ENCODE measurements at regions not wholly inside any gene's neighbourhood (a gene's known extent, or its start where the extent isn't known, plus 50 kb on each side); places are given as distances from the start of the nearest gene placed in this dataset.

DNA sequence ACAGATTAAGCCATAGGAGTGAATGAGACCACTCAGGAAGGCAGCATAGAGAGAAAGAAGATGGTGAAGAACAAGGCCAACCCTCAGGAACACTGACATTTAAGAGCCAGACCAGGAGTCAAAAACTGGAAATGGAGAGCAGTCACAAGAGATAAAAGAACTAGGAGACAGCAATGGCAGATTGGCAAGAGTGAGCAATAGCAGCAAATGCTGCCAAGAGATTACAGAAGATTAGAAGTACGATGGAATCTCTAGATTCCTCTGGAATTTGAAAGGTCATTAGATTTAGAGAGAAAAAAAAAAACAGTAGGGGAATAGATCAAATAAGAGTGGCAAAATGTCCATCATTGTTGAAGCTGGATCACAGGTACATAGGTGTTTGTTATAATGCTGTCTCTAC lies 73.4 kb upstream of the SLC44A1 start:
- H3K36me3 ChIP-seq: no peaks in the 10 kb centered on the region
- no peak for DNase-seq
- H3K4me3 ChIP-seq (ENCODE audit: low read depth, low read length): no peak overlapping the region
- TF ChIP-seq, protein P1, sequence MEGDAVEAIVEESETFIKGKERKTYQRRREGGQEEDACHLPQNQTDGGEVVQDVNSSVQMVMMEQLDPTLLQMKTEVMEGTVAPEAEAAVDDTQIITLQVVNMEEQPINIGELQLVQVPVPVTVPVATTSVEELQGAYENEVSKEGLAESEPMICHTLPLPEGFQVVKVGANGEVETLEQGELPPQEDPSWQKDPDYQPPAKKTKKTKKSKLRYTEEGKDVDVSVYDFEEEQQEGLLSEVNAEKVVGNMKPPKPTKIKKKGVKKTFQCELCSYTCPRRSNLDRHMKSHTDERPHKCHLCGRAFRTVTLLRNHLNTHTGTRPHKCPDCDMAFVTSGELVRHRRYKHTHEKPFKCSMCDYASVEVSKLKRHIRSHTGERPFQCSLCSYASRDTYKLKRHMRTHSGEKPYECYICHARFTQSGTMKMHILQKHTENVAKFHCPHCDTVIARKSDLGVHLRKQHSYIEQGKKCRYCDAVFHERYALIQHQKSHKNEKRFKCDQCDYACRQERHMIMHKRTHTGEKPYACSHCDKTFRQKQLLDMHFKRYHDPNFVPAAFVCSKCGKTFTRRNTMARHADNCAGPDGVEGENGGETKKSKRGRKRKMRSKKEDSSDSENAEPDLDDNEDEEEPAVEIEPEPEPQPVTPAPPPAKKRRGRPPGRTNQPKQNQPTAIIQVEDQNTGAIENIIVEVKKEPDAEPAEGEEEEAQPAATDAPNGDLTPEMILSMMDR (IDR thresholded peaks at IDR 0.05; ENCODE audit: low read depth, low read length): no peak
- H3K9me3 ChIP-seq (ENCODE audit: severe bottlenecking): no peaks in the 10 kb centered on the region
- H3K27me3 ChIP-seq (ENCODE audit: insufficient read depth, low read depth, severe bottlenecking): no peaks in the 10 kb centered on the region
- no peak overlapping the region for H3K27ac ChIP-seq

DNA sequence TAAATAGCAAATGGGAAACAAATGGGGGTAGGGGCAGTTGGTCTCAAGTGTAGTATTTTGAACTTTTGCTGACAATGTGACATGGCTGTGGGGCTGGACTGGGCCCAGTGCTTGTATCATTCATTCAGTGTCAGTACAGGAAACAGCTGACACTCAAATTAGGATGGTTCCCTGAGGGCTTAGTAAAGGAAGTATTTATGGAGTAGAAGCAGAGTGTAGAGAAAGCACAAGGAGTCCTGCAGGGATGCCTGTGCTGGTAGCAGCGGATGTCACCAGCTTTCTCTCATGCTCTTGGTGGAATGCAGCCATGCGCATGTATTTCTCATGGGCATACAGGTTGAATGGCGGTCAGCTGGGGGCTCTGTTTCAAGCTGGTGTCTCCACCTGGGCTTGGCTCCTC lies 72.9 kb upstream of the SLC44A1 start:
- no peaks in the 10 kb centered on the region for H3K27me3 ChIP-seq (ENCODE audit: insufficient read depth, low read depth, severe bottlenecking)
- DNase-seq: no peak
- H3K9me3 ChIP-seq (ENCODE audit: severe bottlenecking): no peaks in the 10 kb centered on the region
- no peaks in the 10 kb centered on the region for H3K36me3 ChIP-seq
- no peak overlapping the region for H3K27ac ChIP-seq
- no peak overlapping the region for H3K4me3 ChIP-seq (ENCODE audit: low read depth, low read length)
- TF ChIP-seq, protein P1 (IDR thresholded peaks at IDR 0.05; ENCODE audit: low read depth, low read length): no peak

DNA sequence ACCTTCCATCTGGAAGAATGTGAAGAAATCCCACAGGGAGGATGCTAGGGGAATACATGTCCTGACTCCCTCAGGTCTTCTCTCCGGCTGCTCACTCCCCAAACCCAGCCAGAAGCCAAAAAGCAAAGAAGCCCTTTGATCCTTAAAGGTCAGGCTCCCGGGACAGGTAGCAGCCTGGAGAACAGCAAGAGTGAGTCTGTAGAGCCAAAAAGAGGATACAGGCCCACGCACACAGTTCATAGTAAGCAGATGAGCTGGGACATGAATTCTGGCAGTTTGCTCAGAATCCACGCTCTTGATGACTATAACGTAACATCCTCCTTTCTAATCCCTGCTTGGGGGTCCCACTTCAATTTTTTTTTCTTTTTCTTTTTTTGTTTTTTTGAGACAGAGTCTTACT lies 72.0 kb upstream of the SLC44A1 start:
- H3K27me3 ChIP-seq (ENCODE audit: insufficient read depth, low read depth, severe bottlenecking): no peaks in the 10 kb centered on the region
- no peak overlapping the region for H3K4me3 ChIP-seq (ENCODE audit: low read depth, low read length)
- no peak overlapping the region for H3K27ac ChIP-seq
- H3K36me3 ChIP-seq: no peaks in the 10 kb centered on the region
- DNase-seq: no peak
- no peaks in the 10 kb centered on the region for H3K9me3 ChIP-seq (ENCODE audit: severe bottlenecking)
- TF ChIP-seq, protein P1 (IDR thresholded peaks at IDR 0.05; ENCODE audit: low read depth, low read length): no peak

DNA sequence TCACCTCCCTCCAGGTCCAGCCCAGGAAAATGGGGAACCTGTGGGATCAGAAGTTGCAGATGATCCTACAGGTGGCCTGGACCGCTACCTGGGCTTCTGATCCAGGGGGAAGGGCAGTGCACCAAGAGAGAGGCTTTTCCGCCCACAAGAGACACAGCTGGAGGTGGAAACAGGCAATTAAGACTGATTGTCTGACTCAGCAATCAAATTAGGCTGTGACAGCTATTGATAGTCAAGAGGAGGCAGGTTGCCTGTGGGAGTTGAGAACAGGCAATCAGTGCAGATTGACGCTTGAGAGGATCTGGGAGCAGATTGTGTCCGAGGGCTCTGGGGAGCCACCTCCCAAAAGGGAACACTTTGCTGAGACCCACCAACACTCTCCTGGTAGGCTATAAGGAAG lies 71.1 kb upstream of the SLC44A1 start:
- peak; percentile 65 for DNase-seq
- TF ChIP-seq, protein P1 (IDR thresholded peaks at IDR 0.05; ENCODE audit: low read depth, low read length): no peak

DNA sequence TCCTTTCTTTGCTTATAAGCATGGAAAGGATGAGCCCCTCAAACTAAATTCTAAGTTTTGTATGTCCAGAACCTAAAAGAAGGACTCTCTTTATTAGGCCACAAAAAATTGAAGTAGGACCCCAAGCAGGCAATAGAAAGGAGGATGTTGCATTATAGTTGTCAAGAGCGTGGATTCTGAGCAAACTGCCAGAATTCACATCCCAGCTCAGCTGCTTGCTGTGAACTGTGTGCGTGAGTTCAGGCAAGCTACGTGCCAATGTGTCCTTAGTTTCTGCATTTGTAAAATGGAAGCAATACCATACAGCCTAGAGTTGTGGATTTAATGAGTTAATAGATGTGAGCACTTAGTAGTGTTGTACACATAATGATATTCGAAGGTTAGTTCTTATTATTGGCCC lies 70.6 kb upstream of the SLC44A1 start:
- no peak for DNase-seq
- Histone ChIP-seq H3K4me3 (ENCODE audit: low read depth, low read length) (no peak overlapping the region), H3K9me3 (ENCODE audit: severe bottlenecking) (no peaks in the 10 kb centered on the region), H3K27me3 (ENCODE audit: insufficient read depth, low read depth, severe bottlenecking) (no peaks in the 10 kb centered on the region), H3K27ac (no peak overlapping the region), H3K36me3 (no peaks in the 10 kb centered on the region)
- TF ChIP-seq, protein P1 (IDR thresholded peaks at IDR 0.05; ENCODE audit: low read depth, low read length): no peak

More for the DNA sequence above, 71.1 kb upstream of the SLC44A1 start:
- no peak overlapping the region for H3K4me3 ChIP-seq (ENCODE audit: low read depth, low read length)
- H3K27ac ChIP-seq: no peak overlapping the region
- no peaks in the 10 kb centered on the region for H3K27me3 ChIP-seq (ENCODE audit: insufficient read depth, low read depth, severe bottlenecking)
- H3K9me3 ChIP-seq (ENCODE audit: severe bottlenecking): no peaks in the 10 kb centered on the region
- H3K36me3 ChIP-seq: no peaks in the 10 kb centered on the region

DNA sequence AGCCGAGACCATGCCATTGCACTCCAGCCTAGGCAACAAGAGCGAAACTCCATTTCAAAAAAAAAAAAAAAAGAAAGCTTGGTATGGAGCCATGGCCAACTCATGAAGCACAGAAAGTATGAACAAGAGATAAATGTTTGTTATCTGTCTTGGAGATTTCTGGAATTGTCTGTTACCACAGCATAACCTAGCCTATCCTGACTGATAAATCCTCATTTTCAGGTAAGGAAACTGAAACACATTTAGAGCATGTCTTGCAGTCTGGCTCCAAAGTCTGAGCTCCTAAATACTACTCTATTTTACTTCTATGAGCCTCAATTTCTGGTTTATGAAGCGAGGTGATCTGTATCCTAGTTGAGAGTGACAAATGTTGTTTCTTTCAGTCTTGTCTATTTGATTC lies 68.3 kb upstream of the SLC44A1 start:
- no peaks in the 10 kb centered on the region for H3K27me3 ChIP-seq (ENCODE audit: insufficient read depth, low read depth, severe bottlenecking)
- H3K36me3 ChIP-seq: no peaks in the 10 kb centered on the region
- TF ChIP-seq, protein P1 (IDR thresholded peaks at IDR 0.05; ENCODE audit: low read depth, low read length): no peak
- no peak overlapping the region for H3K27ac ChIP-seq
- DNase-seq: no peak
- H3K9me3 ChIP-seq (ENCODE audit: severe bottlenecking): no peaks in the 10 kb centered on the region
- no peak overlapping the region for H3K4me3 ChIP-seq (ENCODE audit: low read depth, low read length)
